HG02885 (cell line): ENCODE measurements at regions not wholly inside any gene's neighbourhood (a gene's known extent, or its start where the extent isn't known, plus 50 kb on each side); places are given as distances from the start of the nearest gene placed in this dataset.
"Not testable (repeated sequence)": the region's sequence is repeated elsewhere in the genome, so short reads cannot be mapped to it uniquely, and the experiment has no call there.

Experiments used
- ATAC-seq: cut with Tn5 transposase; IDR thresholded peaks from one replicate; pipeline ENCODE4 v1.9.1; 2021; ENCODE audit warnings: mild to moderate bottlenecking; ENCODE audit not compliant: unreplicated experiment, poor library complexity

DNA sequence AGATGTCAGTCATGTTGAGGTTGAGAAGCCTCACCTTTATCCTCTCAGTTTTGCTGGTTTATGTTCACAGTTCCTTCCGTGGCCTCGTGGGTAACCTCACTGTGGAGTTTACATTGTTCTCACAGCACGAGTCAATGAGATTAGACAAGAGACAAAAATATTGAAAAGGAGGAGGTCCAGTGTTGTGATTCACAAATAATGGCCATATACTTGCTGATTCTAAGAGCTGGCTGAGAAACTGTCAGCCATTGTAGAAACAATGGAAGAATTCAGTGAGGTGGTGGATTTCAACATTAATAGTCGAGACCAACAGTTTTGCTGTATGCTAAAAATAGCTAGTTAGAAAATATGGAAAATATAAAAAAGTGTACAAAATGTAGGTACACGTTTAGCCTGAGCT is 176.4 kb upstream of the WSCD1 start:
- no peak for ATAC-seq

DNA sequence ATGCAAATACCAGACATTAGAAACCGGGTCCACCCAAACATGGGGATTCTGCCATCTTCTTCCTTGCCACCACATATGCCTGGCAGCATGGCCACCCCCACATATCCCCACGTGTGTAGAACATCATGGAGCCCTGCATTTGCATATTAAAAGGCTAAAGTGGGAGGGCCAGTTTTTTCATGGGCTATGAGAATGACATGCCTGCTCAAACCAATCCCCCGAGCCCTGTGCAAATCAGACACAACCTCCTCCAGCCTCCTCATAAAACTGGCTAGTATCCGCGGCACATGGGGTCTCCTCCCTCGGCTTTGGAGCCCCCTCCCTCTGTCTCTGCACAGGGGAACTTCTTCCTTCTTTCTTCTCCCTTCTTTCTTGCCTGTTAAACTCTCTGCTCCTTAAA is 174.9 kb upstream of the WSCD1 start:
- no peak for ATAC-seq

DNA sequence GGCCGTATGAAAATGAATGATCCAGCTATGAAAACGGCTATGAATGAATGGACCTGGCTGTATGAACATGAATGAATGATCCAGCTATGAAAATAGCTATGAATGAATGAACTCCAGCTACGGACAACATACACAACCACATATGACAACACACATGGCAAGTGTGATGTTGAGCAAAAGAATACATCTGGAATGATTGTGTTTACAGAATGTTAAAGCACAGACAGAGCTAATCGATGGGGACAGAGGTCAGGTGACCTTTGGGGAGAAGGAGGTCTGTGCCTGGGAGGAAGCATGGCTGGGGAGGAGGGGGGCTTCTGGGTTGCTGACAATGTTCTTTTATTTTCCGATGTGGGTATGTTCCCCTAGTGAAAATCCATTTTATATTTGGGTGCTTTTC is 174.0 kb upstream of the WSCD1 start:
- ATAC-seq, result no peak

DNA sequence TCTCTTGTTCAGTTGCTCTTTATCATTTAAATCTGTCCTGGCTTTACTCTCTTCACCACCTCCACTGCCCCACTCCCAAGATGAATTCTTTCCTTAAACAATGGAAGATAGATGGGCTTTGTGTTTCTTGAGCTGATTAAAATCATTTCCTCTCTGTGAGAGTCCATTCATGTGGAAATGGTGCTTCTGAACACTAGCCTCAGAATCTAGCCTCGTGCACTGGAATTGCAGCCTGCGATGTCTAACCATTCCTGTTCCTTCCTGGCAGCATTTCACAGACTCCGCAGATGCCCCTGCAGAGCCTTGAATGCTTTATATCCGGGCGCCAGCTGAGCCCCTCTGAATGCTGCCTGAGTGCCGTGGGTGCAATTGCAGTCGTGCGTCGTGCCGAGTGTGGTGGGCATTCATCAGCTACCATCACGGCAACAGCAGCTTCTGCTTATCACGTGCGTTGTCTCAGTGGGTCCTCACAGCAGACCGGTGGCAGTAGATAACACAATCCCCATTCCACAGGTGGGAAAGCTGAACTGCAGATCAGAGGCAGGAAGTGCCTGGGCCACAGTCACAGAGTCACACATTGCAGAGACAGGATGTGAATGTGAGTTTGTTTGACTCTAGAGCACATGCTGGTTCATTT is 172.8 kb upstream of the WSCD1 start:
- ATAC-seq, result no peak

DNA sequence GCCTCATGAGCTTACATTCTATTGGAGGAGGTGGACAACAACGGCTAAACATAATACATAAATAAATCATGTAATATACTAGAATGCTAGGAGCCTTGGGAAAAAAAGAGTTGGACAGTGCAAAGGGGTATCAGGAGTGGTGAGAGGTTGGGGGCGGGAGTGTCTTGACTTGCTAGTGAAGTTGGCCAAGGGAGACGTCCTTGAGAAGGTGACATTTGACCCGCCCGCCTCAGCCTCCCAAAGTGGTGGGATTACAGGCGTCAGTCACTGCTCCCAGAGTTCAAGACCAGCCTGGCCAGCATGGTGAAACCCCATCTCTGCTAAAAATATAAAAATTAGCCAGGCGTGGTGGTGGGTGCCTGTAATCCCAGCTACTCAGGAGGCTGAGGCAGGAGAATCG is 172.2 kb upstream of the WSCD1 start:
- ATAC-seq, result not testable (repeated sequence)

DNA sequence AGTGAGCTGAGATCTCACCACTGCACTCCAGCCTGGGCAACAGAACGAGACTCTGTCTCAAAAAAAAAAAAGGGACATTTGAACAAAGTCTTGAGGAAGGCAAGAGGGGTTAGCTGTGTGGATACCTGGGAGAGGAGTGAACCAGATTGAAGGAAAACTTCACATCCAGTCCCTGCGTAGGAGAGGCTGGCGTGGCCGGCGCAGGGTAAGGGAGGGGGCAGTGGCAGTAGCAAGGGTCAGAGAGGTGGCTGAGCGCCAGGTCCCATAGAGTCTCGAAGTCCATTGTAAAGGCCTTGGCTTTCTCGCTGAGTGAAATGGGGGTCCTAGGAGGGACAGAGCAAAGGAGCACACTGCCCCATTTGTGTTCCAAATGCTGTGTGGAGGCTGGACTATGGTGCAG is 171.8 kb upstream of the WSCD1 start:
- no peak for ATAC-seq

DNA sequence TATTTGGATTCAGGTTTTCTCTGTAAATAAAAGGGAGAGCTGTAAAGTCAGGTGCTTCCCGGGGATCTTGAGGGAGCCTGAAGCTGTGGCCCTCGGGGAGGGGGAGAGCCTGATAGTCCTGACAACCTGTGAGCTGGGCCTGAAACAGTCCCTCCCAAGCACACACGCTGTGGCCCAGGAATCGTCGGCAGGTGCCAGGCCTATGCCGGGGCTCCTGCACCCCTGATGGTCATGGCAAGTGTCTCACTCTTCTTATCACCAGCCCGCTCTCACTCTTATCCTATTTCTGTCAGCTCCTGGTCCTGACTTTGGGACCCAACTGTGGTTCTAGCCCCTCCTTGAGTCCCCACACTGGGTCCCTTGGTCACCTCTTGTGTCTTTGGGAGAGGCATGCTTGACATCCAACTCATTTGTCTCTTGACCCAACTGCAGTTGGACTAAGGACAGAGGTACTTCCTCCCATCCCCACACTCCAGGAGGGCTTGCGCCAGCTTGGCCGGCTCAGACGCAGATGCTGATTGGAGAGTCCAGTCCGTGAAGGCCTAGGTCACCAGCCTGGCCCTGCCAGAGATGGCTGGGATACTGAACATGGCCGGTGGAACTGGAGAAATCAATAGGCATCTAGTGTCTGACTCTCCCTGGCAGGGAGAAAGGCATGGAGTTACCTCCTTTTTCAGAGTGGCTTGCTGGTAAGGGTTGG is 170.5 kb upstream of the WSCD1 start:
- ATAC-seq, result no peak

DNA sequence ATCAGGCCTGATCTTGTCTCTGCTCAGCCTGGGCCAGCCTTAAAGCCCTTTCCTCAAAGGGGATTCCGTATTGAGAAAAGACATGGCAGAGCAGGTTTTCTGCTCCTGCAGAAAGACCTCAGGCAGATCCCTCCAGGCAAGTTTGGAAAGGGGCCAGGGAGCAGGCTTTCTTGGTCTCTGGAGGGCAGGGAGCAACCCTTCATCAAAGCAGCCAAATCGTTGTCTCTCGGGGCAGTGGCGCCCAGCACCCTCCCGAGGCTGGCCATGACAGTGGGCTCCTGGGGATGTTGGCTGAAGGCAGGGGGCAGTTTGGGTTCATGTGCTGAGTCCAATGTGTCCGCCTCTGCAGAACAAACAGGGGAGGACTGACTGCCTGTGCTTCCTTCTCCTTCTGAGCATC is 168.4 kb upstream of the WSCD1 start:
- ATAC-seq, result no peak

DNA sequence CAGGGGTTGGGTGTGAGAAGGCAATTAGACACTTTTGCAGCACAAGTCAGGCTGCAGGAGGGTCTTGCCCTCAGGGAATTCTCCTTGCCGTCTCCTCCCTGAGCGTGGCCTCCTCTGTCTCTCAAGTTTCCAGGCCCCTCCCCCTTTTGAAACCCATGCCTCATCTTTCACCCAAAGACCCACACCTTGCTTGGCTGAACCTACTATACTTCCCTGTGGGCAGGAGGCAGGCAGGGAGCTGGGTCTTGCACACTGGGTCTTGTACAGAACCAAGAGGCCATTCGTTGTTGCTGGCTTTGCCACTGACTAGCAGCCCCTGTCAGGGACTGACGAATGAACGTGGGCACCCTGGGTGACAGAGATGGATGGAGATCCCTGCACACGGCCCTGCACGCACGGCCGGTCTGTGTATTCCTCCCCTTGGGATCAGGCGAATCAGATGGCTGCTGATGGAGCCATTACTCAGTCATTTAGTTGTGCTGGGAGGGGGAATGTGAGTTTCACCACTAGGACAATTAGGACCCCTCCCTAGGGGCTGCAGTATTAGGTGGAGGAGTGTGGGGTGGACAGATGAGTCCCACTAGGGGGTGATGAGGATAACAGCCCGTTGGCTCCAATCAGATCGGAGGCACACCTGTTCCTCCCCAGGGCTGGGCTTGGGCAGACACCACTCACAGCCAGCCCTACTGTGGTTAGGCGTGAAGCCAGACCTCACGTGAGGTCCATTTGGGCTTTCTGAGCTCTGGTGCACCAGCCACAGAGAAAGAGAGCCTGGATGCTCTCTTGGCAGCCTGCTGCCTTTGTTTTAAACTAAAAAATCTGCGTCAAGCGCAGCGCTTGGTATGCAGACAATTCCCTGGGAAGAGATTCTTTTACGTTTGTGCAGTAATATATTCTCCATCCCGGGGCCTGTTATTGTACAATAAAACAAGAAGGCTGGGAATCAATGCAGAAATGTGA is 167.7 kb upstream of the WSCD1 start:
- no peak for ATAC-seq

DNA sequence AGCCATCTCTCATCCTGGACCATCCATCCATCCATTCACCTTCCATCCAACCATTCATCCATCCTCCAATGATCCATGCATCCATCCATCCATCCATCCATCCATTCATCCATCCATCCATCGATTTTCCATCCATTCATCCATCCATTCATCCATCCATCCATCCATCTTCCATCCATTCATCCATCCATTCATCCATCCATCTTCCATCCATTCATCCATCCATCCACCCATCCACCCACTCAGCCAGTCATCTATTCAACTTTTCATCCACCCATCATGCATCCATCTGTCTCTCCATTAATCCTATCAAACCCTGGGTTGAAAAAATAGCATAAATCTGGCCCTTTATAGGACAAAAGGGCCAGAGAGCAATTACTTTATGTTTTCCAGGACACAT is 158.3 kb upstream of the WSCD1 start:
- no peak for ATAC-seq

DNA sequence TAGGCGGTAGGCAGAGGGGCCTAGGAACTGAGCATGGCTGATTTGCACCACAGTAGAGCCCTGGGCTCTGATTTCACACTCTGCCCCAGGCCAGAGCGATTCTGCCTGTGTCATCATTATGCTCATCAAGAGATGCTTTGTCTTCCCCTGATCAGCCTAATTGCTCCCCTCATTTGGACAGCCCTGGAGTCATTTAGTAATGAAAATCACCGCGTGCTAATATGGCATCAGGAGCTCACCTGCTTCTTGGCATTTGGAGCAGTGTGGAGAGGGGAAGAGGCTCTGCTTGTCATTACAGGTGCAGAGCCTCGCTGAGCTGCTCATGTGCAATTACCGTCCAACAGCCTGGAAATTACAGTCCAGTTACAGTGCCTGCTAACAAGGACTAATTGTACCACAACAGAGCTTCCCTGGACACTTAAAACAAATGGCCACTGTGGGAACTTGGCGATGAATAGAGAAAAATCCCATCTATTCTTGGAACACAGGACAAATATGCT is 157.1 kb upstream of the WSCD1 start:
- no peak for ATAC-seq

DNA sequence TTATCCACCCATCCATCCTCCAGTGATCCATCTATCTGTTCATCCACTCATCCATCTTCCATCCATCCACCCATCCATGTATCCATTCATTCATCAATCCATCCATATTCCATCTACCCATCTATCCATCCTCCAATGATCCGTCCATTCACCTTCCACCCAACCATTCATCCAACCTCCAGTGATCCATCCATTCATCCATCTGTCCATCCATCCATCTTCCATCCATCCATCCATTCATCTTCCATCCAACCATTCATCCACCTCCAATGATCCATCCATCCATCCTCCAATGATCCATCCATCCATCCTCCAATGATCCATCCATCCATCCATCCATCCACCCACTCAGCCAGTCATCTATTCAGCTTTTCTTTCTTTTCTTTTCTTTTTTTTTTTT is 156.5 kb upstream of the WSCD1 start:
- ATAC-seq, result no peak

DNA sequence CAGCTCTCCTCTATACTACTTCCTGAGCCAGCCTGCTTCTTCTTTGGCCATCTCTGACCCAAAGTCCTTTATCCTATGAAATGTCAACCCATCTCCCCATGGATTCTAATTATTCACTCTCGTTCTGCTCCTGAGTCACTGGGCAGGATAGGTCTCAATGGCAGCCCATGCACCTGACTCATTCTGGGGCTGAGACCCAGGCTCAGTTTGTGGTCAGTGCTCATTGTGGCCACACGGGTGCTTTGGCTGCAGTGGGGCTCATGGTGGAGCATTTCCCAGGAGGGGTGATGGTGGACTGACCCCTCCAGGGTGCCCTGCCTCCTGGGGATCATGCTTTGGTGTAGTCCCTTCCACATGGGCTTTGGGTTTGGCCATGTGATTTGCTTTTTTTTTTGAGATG is 154.8 kb upstream of the WSCD1 start:
- no peak for ATAC-seq

DNA sequence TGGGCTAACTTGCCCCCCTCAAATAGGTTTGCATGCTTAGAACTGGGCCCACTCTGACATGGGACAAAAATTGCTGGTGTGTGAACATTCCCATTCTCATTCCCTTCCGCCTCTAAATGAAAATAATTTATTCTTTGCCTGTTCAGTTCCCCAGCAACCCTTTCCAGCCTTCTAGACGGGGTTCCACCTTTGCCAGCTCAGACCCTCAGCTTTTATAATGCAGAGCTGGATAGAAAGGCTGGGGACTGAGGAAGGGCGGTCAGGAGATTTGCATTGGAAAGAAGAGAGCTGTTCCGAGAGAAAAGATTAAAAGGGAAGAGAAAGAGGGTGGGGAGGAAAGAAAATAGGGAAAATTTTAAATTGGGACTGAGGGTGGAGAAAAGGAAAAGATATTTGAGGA is 151.1 kb upstream of the WSCD1 start:
- no peak for ATAC-seq

DNA sequence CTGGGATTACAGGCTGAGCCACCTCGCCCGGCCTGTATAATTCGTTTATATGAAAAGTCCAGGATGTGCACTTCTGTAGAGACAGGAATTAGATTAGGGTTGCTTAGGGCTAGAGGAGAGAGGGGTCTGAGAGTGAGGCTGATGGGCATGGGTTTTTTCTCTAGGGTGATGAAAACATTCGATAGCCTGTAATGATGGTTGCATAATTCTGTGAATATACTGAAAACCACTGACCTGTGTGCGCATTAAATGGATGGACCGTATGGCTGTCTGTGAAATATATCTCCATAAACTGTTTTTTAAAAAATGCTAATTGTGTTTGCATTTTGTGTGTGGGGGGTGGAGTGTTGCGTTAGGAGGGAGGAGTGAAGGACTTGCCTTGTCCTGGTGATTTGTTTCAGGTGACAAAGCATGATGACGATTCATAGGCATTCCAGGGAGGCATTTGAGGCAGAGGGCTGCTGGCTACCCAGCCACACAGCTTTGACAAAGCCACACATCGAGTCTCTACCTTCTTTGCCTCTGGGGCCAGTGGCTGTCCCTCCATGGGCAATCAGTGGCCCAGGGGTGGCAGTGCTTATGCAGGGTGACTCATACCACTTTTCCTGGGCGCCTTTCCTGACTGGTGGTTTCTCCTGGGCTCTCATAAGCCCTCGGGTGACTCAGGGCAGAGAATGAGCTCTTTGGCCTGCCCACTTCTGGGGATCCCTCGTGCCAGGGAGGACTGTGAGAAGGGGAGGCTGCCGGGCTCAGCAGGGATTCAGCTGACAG is 148.5 kb upstream of the WSCD1 start:
- no peak for ATAC-seq

DNA sequence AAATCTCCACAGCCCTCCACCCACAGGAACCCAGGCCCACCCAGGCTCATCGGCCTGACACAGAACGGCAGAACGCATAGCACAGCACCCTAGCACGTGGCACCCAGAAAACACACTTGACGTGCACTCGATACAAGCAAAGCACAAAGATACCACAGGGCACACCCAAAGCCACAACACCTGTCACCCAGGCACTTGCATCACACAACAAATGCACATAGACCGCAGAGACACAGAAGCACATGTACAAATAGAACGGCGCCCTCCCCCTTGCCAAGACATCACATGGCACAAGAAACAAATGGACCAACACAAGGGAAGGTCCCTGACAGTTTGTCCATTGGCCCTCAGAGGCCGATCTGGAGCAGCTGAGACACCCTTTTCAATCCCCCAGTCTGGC is 147.7 kb upstream of the WSCD1 start:
- no peak for ATAC-seq

DNA sequence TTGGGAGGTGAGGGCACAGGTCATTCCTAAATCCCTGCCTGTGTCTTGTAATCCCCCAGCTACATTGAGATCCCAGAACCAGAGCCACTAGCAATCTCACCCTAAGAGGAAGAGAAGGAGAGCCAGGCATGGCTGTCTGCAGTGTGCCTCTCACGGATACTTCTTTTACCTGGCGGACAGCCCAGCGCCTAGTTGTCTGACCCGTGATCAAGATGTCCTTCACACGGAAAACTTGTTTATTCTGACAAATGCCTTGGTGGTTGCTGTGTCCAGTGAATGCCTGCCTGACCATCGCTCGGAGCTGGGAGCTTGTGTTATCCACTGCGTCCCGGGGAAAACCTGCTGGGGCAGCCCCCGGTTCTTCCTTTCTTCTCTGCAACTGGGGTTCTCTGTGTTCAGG is 140.5 kb upstream of the WSCD1 start:
- no peak for ATAC-seq

DNA sequence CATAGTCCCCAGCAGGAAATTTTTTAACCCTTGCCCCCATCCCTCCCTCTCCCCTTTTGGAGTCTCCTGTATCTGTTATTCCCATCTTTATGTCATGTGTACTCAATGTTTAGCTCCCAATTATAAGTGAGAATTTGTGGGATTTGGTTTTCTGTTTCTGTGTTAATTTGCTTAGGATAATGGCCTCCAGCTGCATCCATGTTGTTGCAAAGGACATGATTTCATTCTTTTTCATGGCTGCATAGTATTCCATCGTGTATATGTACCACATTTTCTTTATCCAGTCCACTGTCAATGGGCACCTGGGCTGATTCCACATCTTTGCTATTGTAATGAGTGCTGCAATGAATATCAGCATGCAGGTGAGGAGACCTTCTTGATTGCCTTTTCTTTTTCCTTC is 139.6 kb upstream of the WSCD1 start:
- not testable (repeated sequence) for ATAC-seq

DNA sequence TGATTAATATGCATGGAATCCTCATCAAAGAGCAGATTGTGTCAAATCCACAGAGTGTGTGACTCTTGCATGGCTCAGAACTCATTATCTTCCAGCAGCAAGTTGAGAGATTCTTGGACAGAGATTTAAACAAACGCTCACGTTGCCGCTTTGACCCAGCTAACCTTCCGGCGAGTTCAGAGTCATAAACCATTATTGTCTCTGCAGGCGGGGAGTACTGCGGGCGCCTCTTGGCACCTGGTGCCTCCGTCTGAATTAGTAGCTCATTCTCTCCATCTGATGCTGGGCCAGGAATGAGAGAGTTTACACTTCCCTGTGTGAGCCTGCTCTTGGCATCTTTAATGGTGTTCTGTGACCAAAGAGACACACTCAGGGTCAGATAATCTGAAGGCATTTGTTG is 138.6 kb upstream of the WSCD1 start:
- ATAC-seq, result no peak

DNA sequence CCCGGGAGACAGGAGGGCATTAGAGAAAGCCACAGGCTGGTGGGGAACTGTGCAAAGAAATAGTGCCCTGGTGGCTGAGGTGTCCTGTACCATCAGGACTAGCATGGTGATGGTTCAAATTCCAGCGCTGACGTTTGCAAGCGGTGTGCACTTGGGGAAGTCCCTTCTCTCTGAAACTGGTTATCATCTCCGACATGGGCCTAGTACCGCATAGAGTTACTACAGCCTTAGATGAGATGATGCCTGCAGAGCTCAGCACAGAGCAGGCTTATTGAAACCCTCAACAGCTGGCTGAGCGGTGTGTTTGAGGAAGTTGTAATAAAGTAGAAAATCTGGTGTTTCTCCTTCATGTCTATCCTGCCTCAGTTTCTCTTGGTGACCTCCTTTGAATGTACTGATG is 136.7 kb upstream of the WSCD1 start:
- ATAC-seq, result no peak
